Activated T-cell treated with anti-CD3 and anti-CD28 coated beads for 1 hour (primary cell): ENCODE measurements at regions not wholly inside any gene's neighbourhood (a gene's known extent, or its start where the extent isn't known, plus 50 kb on each side); places are given as distances from the start of the nearest gene placed in this dataset.

Experiments used
- DNase-seq: peaks from one replicate; pipeline ENCODE4 v3.0.0-alpha.2; 2020; ENCODE audit warnings: low read depth

GRCh38 chr10:36171953-36172940 is 530.2 kb upstream of the FZD8 start:
- no peak for DNase-seq

- DNase-seq: no peak
Observed at GRCh38 chr10:36171556-36171952, 529.5 kb upstream of the FZD8 start.

GRCh38 chr10:36170943-36171501 is 528.9 kb upstream of the FZD8 start:
- no peak for DNase-seq

GRCh38 chr10:36170142-36170719 is 528.1 kb upstream of the FZD8 start:
- DNase-seq: no peak

GRCh38 chr10:36168777-36169176 is 526.7 kb upstream of the FZD8 start:
- no peak for DNase-seq

- DNase-seq: no peak
Observed at GRCh38 chr10:36164556-36165504, 522.7 kb upstream of the FZD8 start.

- DNase-seq: no peak
Observed at GRCh38 chr10:36163827-36164226, 521.7 kb upstream of the FZD8 start.

GRCh38 chr10:36157486-36157885 is 515.4 kb upstream of the FZD8 start:
- no peak for DNase-seq

- DNase-seq: no peak
Observed at GRCh38 chr10:36148207-36148606, 506.1 kb upstream of the FZD8 start.

- DNase-seq: no peak
Observed at GRCh38 chr10:36147529-36147928, 505.4 kb upstream of the FZD8 start.

GRCh38 chr10:36141856-36142560 is 499.9 kb upstream of the FZD8 start:
- DNase-seq: no peak

- DNase-seq: no peak
Observed at GRCh38 chr10:36129051-36129450, 487.0 kb upstream of the FZD8 start.

GRCh38 chr10:36126076-36126475 is 484.0 kb upstream of the FZD8 start:
- DNase-seq: no peak

- DNase-seq: no peak
Observed at GRCh38 chr10:36119455-36119854, 477.4 kb upstream of the FZD8 start.

- no peak for DNase-seq
Observed at GRCh38 chr10:36118314-36118713, 476.2 kb upstream of the FZD8 start.

- no peak for DNase-seq
Observed at GRCh38 chr10:36117890-36118289, 475.8 kb upstream of the FZD8 start.

- DNase-seq: no peak
Observed at GRCh38 chr10:36117231-36117630, 475.1 kb upstream of the FZD8 start.

- DNase-seq: no peak
Observed at GRCh38 chr10:36116731-36117130, 474.6 kb upstream of the FZD8 start.

- no peak for DNase-seq
Observed at GRCh38 chr10:36116040-36116439, 473.9 kb upstream of the FZD8 start.

- no peak for DNase-seq
Observed at GRCh38 chr10:36115364-36115763, 473.3 kb upstream of the FZD8 start.

GRCh38 chr10:36114913-36115312 is 472.8 kb upstream of the FZD8 start:
- no peak for DNase-seq
